ENCODE measurements at regions not wholly inside any gene's neighbourhood (a gene's known extent, or its start where the extent isn't known, plus 50 kb on each side); places are given as distances from the start of the nearest gene placed in this dataset.
"Not testable (repeated sequence)": the region's sequence is repeated elsewhere in the genome, so short reads cannot be mapped to it uniquely, and the experiment has no call there.

DNA sequence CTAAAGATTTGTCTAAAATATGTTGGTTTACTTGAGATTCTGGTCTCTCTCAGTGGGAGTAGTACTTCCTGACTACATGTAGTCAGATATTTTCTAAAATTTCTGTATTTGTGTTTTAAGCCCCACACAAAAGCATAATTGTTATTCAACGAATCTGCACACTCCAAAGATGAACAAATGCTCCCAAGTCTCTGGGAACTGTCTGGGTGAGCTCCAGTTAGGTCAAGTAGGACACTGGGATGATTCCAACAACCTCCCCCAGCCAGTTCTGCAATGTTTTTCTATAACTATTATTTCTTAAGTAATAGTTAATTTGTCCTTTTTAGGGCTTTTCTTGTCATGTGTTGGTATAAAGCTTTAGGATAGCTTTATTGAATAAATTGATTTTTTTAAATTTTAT is 174.6 kb downstream of the FAM174A start:
- Histone ChIP-seq H3K4me1 (ENCODE audit: control insufficient read depth, insufficient read depth, low read length) (no peaks in the 10 kb centered on the region), H3K4me3 (ENCODE audit: low read length) (no peak overlapping the region), H3K9ac (ENCODE audit: low read length) (no peak overlapping the region), H3K27ac (ENCODE audit: low read depth, low read length) (no peak overlapping the region), H3K36me3 (ENCODE audit: control insufficient read depth, insufficient read depth, low read length) (no peaks in the 10 kb centered on the region), H3K27me3 (ENCODE audit: control insufficient read depth, insufficient read depth, low read length) (no peaks in the 10 kb centered on the region)

DNA sequence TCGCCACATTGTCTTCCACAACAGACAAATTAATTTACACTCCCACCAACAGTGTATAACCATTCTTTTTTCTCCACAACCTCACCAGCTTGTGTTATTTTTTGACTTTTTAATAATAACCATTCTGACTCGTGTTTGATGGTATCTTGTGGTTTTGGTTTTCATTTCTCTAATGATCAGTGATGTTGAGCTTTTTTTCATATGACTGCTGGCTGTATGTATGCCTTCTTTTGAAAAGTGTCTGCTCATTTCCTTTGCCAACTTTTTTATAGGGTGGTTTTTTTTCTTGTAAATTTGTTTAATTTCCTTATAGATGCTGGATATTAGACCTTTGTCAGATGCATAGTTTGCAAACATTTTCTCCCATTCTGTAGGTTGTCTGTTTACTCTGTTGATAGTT is 179.6 kb downstream of the FAM174A start:
- not testable (repeated sequence) for H3K4me1 ChIP-seq (ENCODE audit: control insufficient read depth, insufficient read depth, low read length); H3K36me3 ChIP-seq (ENCODE audit: control insufficient read depth, insufficient read depth, low read length); H3K27ac ChIP-seq (ENCODE audit: low read depth, low read length); H3K27me3 ChIP-seq (ENCODE audit: control insufficient read depth, insufficient read depth, low read length); H3K9ac ChIP-seq (ENCODE audit: low read length); H3K4me3 ChIP-seq (ENCODE audit: low read length)

- Histone ChIP-seq H3K36me3 (ENCODE audit: control insufficient read depth, insufficient read depth, low read length) (no peaks in the 10 kb centered on the region), H3K27ac (ENCODE audit: low read depth, low read length) (no peak overlapping the region), H3K4me1 (ENCODE audit: control insufficient read depth, insufficient read depth, low read length) (no peaks in the 10 kb centered on the region), H3K4me3 (ENCODE audit: low read length) (no peak overlapping the region), H3K9ac (ENCODE audit: low read length) (no peak overlapping the region), H3K27me3 (ENCODE audit: control insufficient read depth, insufficient read depth, low read length) (no peaks in the 10 kb centered on the region)
Observed at GRCh38 chr5:100722657-100723056, 180.4 kb downstream of the ST8SIA4 start.

DNA sequence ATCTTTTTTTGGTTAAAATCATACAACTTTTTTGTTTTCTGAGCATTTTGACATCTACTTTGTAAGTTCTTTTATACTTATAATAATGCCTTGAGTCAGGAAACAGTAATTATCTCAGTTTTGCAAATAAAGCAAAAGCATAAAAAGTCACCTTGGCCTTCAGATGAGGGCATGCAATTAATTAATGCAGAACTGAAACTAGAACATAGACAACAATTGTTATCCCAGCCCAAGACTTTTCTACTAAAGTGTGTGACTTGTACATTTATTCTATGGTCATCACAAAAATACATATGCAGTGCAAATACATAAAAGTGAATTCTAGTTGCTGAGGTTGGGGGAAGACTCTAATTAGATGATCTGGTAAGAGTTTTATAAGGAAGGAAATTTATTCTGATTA is 179.9 kb downstream of the ST8SIA4 start:
- H3K9ac ChIP-seq (ENCODE audit: low read length), result no peak overlapping the region
- no peaks in the 10 kb centered on the region for H3K27me3 ChIP-seq (ENCODE audit: control insufficient read depth, insufficient read depth, low read length)
- H3K4me1 ChIP-seq (ENCODE audit: control insufficient read depth, insufficient read depth, low read length), result no peaks in the 10 kb centered on the region
- no peak overlapping the region for H3K27ac ChIP-seq (ENCODE audit: low read depth, low read length)
- no peak overlapping the region for H3K4me3 ChIP-seq (ENCODE audit: low read length)
- H3K36me3 ChIP-seq (ENCODE audit: control insufficient read depth, insufficient read depth, low read length), result no peaks in the 10 kb centered on the region

GRCh38 chr5:100726116-100726515 is 177.0 kb downstream of the ST8SIA4 start:
- Histone ChIP-seq H3K9ac (ENCODE audit: low read length) (no peak overlapping the region), H3K27ac (ENCODE audit: low read depth, low read length) (no peak overlapping the region), H3K27me3 (ENCODE audit: control insufficient read depth, insufficient read depth, low read length) (no peaks in the 10 kb centered on the region), H3K4me3 (ENCODE audit: low read length) (no peak overlapping the region), H3K36me3 (ENCODE audit: control insufficient read depth, insufficient read depth, low read length) (no peaks in the 10 kb centered on the region), H3K4me1 (ENCODE audit: control insufficient read depth, insufficient read depth, low read length) (no peaks in the 10 kb centered on the region)

DNA sequence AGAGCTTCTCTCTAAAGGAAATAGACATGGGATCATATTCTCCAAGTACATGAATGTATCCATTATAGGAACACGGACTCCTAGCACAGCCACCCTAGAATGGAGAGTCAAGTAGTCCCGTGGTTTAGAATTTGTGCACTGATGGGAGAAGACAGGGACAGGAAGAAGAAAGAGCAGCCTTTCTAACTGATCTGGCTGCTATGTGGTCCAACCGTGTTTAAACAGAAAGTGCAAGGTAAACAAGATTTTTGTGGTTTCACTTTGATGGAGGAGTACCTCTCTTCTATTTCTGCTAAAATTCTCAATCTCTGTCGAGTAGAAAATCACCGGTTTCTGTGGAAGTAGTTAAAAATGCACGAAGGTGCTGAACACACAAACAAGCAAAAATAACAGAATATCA is 171.3 kb downstream of the ST8SIA4 start:
- Histone ChIP-seq H3K27ac (ENCODE audit: low read depth, low read length) (no peak overlapping the region), H3K4me3 (ENCODE audit: low read length) (no peak overlapping the region)

DNA sequence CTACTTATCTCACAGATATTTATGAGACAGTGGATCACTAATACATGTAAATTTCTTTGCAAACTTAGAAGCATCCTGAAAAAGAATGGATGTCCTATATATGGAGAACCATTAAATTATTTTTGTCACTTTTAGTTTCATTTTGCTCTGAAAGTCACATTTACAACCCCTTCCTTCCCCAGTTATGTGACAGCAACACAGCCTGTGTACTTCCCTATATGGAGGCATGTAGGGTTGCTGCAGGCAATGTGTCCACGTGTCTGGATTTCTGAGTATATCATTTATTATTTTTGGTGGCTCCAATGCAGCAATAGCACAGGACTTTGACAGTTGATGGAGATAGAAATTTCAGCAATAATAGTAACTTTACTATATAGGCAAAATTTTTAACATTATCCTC is 156.4 kb downstream of the ST8SIA4 start:
- H3K9ac ChIP-seq (ENCODE audit: low read length), result no peak overlapping the region
- H3K4me1 ChIP-seq (ENCODE audit: control insufficient read depth, insufficient read depth, low read length), result no peaks in the 10 kb centered on the region
- no peak overlapping the region for H3K4me3 ChIP-seq (ENCODE audit: low read length)
- no peaks in the 10 kb centered on the region for H3K27me3 ChIP-seq (ENCODE audit: control insufficient read depth, insufficient read depth, low read length)
- H3K36me3 ChIP-seq (ENCODE audit: control insufficient read depth, insufficient read depth, low read length), result no peaks in the 10 kb centered on the region
- no peak overlapping the region for H3K27ac ChIP-seq (ENCODE audit: low read depth, low read length)

More for the DNA sequence above, 171.3 kb downstream of the ST8SIA4 start:
- no peak overlapping the region for H3K9ac ChIP-seq (ENCODE audit: low read length)
- H3K36me3 ChIP-seq (ENCODE audit: control insufficient read depth, insufficient read depth, low read length), result no peaks in the 10 kb centered on the region
- no peaks in the 10 kb centered on the region for H3K4me1 ChIP-seq (ENCODE audit: control insufficient read depth, insufficient read depth, low read length)
- no peaks in the 10 kb centered on the region for H3K27me3 ChIP-seq (ENCODE audit: control insufficient read depth, insufficient read depth, low read length)

GRCh38 chr5:100749771-100750284 is 153.3 kb downstream of the ST8SIA4 start:
- Histone ChIP-seq H3K27ac (ENCODE audit: low read depth, low read length) (no peak overlapping the region), H3K27me3 (ENCODE audit: control insufficient read depth, insufficient read depth, low read length) (no peaks in the 10 kb centered on the region), H3K4me1 (ENCODE audit: control insufficient read depth, insufficient read depth, low read length) (no peaks in the 10 kb centered on the region), H3K4me3 (ENCODE audit: low read length) (no peak overlapping the region), H3K36me3 (ENCODE audit: control insufficient read depth, insufficient read depth, low read length) (no peaks in the 10 kb centered on the region), H3K9ac (ENCODE audit: low read length) (no peak overlapping the region)

GRCh38 chr5:100755435-100755834 is 147.6 kb downstream of the ST8SIA4 start:
- no peaks in the 10 kb centered on the region for H3K36me3 ChIP-seq (ENCODE audit: control insufficient read depth, insufficient read depth, low read length)
- no peak overlapping the region for H3K9ac ChIP-seq (ENCODE audit: low read length)
- H3K27ac ChIP-seq (ENCODE audit: low read depth, low read length), result no peak overlapping the region
- no peak overlapping the region for H3K4me3 ChIP-seq (ENCODE audit: low read length)
- H3K27me3 ChIP-seq (ENCODE audit: control insufficient read depth, insufficient read depth, low read length), result no peaks in the 10 kb centered on the region
- no peaks in the 10 kb centered on the region for H3K4me1 ChIP-seq (ENCODE audit: control insufficient read depth, insufficient read depth, low read length)
